Right ventricle myocardium inferior (tissue), 1 donor: ENCODE measurements at regions not wholly inside any gene's neighbourhood (a gene's known extent, or its start where the extent isn't known, plus 50 kb on each side); places are given as distances from the start of the nearest gene placed in this dataset.
"Not testable (repeated sequence)": the region's sequence is repeated elsewhere in the genome, so short reads cannot be mapped to it uniquely, and the experiment has no call there.

Experiments used
- ATAC-seq: fragments of 200-7000 bp; cut with Tn5 transposase; one replicate; pipeline ENCODE4 v1.9.1; 2020; ENCODE audit warnings: mild to moderate bottlenecking, moderate library complexity
- DNase-seq: peaks from one replicate; pipeline ENCODE4 v3.0.0; 2021; ENCODE audit errors: missing footprints
- intact Hi-C: fragments of 100-400 bp; cut with DNase I; formaldehyde crosslinking; loops from one replicate; pipeline ENCODE4 v1.11.0; 2022
- donor health status: DM: no; HTN: yes; CAD: no; lungs with severe emphysema.

DNA sequence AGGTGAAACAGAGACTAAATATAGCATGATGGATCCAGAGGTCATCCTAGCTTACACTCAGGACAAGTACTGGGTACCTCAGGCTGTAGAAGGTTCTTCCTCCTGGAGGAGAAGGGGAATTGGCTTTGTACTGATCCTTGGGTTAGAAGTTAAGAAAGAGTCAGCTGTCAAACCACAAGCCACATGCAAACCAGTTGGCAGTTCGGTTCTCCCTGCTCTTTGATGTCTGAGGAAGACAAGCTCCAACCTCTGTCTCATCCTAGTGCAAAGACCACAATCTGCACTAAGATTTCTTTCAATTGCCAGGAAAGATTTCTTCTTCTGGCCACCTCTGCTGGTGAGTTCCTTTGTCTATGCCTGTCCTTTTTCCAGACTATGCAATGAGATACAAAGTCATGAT lies 203.8 kb downstream of the ATP6V0E2 start:
- not testable (repeated sequence) for DNase-seq

DNA sequence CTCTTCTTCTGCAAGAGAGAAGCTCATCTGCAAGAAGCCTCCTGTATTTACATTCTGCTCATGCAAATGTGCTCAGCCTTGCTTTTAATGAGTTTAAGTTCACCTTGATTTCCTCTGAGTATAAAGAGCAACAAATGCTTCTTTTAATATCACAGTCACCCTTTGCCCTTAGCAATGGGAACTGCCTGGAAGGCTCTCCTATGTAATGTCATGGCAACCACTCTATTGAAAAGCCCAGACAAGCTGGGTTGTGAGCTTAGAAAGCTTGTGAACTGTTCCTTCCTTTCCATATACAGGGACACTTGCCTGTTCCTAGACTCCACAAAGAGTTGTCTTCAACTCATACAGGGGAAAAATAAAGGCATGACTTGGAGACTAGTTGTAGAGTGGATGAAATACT lies 208.1 kb downstream of the ATP6V0E2 start:
- ATAC-seq, DNase-seq, intact Hi-C loops: not testable (repeated sequence)

More for the DNA sequence above, 203.8 kb downstream of the ATP6V0E2 start:
- intact Hi-C loops, ATAC-seq: not testable (repeated sequence)

GRCh38 chr7:150084724-150085123 lies 211.0 kb downstream of the ATP6V0E2 start:
- intact Hi-C loops, ATAC-seq, DNase-seq: not testable (repeated sequence)

DNA sequence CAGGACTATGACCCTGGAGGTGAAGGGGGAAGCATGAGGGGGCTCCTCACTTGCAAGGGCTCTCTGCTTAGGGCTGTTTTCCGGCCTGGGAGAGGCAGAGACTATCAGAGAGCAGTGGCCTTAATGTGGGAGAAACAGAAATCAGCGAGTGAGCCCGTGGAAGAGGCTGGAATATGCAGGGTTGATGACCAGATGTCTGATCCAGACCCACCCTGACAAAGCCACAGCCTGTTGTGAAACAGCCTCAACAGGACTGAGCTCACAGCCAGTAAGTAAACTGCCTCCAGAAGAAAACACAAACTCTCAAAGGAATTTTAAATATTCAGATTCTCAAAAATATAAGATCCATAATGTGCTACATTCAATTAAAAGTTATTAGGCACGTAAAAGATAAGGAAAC lies 213.7 kb downstream of the ATP6V0E2 start:
- peak; percentile 62 for ATAC-seq
- DNase-seq: not testable (repeated sequence)

GRCh38 chr7:150089139-150089538 lies 215.4 kb downstream of the ATP6V0E2 start:
- intact Hi-C loops, DNase-seq: not testable (repeated sequence)
- peak; percentile 46 for ATAC-seq

More for the DNA sequence above, 213.7 kb downstream of the ATP6V0E2 start:
- intact Hi-C loops: not testable (repeated sequence)

GRCh38 chr7:150090776-150091175 lies 217.0 kb downstream of the ATP6V0E2 start:
- DNase-seq, ATAC-seq, intact Hi-C loops: not testable (repeated sequence)

DNA sequence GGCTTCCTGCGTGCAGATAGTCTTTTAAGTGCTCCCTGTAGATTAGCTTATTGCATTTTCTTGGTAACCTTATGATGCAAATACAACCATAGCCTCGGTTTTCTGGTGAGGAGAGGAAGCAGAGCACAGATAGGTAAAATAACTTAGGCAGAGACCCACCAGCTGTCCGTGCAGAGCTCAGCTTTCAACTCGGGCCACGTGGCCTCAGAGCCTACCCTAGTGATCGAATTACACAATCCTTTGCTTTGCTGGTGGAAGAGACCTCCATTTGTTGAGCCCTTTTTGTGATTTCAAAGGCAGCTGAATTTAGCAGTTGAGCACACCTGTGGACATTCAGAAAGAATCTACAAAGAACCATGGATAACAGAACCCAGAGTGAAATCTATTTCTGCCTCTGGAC lies 220.1 kb downstream of the ATP6V0E2 start:
- ATAC-seq, intact Hi-C loops, DNase-seq: not testable (repeated sequence)

DNA sequence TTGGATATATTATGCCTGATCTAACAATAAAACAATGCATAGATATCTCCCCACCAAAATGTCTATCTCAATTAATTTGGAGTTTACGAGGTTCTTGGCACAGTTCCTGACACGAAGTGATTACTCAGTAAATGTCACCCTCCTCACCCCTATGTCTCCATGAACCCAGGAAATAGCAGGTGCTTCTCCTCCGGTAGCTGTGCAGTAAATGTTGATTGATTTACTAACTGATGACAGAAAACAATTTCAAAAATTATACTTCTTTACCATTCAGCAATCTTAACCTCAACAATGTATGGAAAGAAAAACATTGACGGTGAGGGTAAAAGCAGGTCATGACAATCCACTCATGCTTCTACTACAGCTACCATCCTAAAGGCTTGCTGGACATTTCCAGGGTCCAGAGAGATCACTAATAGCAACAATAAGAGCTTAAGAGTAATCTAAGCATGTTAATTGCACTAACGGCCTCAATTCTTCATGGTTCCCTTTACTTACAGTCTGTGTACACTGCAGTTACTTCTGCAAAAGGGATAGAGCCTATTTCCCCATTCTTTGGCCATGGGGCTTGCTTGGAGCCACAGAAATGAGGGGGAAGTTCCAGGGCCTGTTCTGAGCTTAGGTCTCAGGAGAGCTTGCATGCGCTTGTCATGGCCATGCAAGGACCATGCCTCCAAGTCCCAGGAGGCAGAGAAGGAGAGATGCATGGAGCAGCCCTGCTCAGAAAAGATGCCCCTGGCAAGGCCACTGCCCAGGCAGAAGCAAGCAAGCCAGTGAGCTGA lies 222.6 kb downstream of the ATP6V0E2 start:
- ATAC-seq, DNase-seq, intact Hi-C loops: not testable (repeated sequence)

GRCh38 chr7:150098592-150098991 lies 224.6 kb upstream of the LRRC61 start:
- intact Hi-C loops, ATAC-seq, DNase-seq: not testable (repeated sequence)

GRCh38 chr7:150101282-150101681 lies 221.9 kb upstream of the LRRC61 start:
- DNase-seq, ATAC-seq, intact Hi-C loops: not testable (repeated sequence)

DNA sequence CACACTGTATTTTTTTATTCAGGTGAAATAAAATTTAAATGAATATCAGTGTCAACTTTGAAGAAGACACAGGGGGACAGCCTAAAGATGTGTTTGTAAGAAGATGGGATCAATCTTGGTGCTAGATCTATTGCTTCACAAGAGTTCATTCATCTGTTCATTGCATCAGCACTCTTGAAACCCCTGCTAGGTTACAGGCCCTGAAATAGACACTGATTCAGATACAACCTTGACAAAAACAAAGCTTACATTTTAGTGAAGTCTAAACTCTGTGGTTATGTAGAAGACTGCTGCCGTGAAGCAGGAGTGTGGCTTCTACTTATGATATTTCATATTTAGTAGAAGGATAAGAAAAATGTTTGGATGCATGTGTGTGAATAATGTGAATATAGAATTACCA lies 215.9 kb upstream of the LRRC61 start:
- DNase-seq, ATAC-seq, intact Hi-C loops: not testable (repeated sequence)

DNA sequence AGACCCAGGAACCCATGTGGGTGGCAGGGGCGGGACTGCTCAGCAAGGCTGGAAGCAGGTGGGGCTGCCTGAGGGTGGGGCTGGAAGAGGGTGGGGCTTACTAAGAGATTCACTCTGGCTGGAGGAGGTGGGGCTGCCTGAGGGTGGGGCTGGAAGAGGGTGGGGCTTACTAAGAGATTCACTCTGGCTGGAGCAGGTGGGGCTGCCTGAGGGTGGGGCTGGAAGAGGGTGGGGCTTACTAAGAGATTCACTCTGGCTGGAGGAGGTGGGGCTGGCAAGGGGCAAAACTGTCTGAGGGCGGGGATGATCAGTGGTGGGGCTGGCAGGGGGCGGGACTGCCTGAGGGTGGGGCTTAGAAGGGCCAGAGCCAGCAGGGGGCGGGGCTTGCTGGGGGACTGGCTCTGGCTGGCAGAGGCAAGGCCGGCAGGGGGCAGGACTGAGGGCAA lies 212.8 kb upstream of the LRRC61 start:
- intact Hi-C loops, DNase-seq: not testable (repeated sequence)
- peak; percentile 23 for ATAC-seq

- ATAC-seq, intact Hi-C loops, DNase-seq: not testable (repeated sequence)
These were observed 212.3 kb upstream of the LRRC61 start for GRCh38 chr7:150110882-150111281.

DNA sequence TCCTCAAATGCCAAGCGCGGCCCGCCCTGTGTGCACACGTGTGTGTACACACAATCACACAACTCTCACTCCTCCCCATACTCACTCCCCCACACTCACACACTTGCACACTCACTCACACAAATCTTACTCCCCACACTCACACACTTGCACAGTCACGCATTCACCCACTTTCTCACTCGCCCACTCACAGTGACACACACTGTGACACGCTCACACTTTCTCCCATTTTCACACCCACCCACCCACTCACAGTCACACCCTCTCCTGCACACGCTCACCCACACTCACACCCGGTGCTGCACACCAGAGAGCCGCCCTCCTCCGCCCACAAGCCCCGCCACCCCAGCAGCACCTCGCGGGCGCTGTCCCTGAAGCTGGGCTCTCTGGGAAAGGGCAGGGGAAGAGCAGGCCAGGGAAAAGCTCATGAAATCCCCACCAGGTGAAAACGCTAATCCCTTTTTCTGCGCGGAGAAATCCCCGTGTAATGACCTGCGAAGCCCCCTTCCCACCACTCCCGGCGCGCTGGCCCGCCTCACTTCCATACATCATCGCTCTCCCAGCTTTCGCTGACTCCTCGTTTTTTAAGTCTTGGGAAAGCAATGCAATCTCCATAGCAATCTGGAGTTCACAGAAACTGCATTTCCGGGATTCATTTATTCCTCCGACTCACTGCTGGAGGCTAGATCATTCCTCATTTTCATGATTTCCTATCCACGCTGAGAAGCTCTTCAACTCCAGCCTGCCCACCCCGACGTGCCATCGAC lies 211.6 kb upstream of the LRRC61 start:
- DNase-seq, intact Hi-C loops, ATAC-seq: not testable (repeated sequence)

DNA sequence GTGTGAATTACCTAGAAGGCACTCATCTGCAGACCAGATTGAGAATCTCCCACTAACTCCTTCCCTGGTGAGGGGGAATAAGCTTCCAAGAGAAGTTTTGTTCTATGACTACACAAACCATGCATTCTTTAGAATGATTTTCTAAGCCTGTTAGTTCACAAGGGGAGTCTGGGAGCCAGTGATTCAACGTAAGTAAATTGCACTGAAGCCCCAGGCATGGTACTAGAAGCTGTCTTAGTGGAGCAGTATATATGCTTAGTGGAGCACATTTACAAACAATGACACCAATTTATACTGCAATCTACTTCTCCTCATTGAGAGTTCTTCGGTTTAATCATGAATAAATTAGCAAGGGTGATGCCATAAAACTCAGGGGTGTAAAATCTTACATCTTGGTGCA lies 209.9 kb upstream of the LRRC61 start:
- intact Hi-C loops, DNase-seq, ATAC-seq: not testable (repeated sequence)

DNA sequence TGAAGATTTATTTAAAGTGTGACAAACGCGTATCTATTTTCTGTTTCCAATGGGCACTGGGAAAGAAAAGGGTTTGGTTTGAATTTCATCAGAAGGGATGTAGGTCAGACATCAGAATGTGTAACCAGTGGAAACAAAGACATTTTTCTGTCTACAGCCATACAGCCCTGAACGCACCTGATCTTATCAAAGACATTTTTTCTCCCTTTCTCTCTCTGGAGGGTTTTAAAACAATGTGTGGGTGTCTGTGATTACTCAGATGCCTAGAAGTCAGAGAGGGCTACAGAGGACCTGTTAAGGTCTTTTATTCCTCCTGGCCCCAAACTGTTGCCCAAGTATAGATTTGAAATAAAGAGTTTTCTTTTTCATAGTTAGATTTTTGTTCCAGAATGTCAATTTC lies 208.6 kb upstream of the LRRC61 start:
- DNase-seq, intact Hi-C loops, ATAC-seq: not testable (repeated sequence)

GRCh38 chr7:150119966-150120365 lies 203.2 kb upstream of the LRRC61 start:
- intact Hi-C loops, ATAC-seq, DNase-seq: not testable (repeated sequence)

GRCh38 chr7:150125831-150126230 lies 197.3 kb upstream of the LRRC61 start:
- intact Hi-C loops, ATAC-seq, DNase-seq: not testable (repeated sequence)

- intact Hi-C loops, DNase-seq, ATAC-seq: not testable (repeated sequence)
These were observed 188.7 kb upstream of the LRRC61 start for GRCh38 chr7:150134451-150134850.
